ENCODE measurements at regions not wholly inside any gene's neighbourhood (a gene's known extent, or its start where the extent isn't known, plus 50 kb on each side); places are given as distances from the start of the nearest gene placed in this dataset.
A peak's percentile ranks its signal among the peaks of the same experiment; 100 is the strongest.

DNA sequence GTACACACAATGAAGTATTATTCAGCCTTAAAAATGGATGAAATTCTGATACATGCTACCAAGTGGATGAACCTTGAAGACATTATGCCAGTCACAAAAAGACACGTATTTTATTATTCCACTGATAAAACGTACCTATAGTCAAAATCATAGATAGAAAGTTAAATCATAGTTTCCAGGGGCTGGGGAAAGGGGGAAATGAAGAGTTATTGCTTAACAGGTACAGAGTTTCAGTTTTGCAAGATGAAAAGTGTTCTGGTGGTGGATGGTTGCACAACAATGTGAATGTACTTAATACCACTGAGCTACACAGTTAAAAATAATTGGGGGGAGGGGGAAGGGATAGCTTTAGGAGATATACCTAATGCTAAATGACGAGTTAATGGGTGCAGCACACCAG lies 63.5 kb upstream of the FOXN2 start:
- TF ChIP-seq POLR2AphosphoS5 (IDR thresholded peaks at IDR 0.05; ENCODE audit: low read depth) (peak; percentile 49; the same call in 1 of the 2 replicates), GABPA (IDR thresholded peaks at IDR 0.05; ENCODE audit: low read depth) (no peak)
- TF ChIP-seq, protein P1, sequence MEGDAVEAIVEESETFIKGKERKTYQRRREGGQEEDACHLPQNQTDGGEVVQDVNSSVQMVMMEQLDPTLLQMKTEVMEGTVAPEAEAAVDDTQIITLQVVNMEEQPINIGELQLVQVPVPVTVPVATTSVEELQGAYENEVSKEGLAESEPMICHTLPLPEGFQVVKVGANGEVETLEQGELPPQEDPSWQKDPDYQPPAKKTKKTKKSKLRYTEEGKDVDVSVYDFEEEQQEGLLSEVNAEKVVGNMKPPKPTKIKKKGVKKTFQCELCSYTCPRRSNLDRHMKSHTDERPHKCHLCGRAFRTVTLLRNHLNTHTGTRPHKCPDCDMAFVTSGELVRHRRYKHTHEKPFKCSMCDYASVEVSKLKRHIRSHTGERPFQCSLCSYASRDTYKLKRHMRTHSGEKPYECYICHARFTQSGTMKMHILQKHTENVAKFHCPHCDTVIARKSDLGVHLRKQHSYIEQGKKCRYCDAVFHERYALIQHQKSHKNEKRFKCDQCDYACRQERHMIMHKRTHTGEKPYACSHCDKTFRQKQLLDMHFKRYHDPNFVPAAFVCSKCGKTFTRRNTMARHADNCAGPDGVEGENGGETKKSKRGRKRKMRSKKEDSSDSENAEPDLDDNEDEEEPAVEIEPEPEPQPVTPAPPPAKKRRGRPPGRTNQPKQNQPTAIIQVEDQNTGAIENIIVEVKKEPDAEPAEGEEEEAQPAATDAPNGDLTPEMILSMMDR (IDR thresholded peaks at IDR 0.05; ENCODE audit: insufficient read depth, low read length): no peak
- TF ChIP-seq, protein P2, sequence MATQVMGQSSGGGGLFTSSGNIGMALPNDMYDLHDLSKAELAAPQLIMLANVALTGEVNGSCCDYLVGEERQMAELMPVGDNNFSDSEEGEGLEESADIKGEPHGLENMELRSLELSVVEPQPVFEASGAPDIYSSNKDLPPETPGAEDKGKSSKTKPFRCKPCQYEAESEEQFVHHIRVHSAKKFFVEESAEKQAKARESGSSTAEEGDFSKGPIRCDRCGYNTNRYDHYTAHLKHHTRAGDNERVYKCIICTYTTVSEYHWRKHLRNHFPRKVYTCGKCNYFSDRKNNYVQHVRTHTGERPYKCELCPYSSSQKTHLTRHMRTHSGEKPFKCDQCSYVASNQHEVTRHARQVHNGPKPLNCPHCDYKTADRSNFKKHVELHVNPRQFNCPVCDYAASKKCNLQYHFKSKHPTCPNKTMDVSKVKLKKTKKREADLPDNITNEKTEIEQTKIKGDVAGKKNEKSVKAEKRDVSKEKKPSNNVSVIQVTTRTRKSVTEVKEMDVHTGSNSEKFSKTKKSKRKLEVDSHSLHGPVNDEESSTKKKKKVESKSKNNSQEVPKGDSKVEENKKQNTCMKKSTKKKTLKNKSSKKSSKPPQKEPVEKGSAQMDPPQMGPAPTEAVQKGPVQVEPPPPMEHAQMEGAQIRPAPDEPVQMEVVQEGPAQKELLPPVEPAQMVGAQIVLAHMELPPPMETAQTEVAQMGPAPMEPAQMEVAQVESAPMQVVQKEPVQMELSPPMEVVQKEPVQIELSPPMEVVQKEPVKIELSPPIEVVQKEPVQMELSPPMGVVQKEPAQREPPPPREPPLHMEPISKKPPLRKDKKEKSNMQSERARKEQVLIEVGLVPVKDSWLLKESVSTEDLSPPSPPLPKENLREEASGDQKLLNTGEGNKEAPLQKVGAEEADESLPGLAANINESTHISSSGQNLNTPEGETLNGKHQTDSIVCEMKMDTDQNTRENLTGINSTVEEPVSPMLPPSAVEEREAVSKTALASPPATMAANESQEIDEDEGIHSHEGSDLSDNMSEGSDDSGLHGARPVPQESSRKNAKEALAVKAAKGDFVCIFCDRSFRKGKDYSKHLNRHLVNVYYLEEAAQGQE (IDR thresholded peaks at IDR 0.05; ENCODE audit: insufficient replicate concordance, low read depth): peak; percentile 59
